Bone marrow (tissue), 2 donors: ENCODE measurements at regions not wholly inside any gene's neighbourhood (a gene's known extent, or its start where the extent isn't known, plus 50 kb on each side); places are given as distances from the start of the nearest gene placed in this dataset.
"Not testable (repeated sequence)": the region's sequence is repeated elsewhere in the genome, so short reads cannot be mapped to it uniquely, and the experiment has no call there.

Source experiments
- DNase-seq, 2 donors: peaks; one replicate each; lab custom pipeline; 2025; lab: John Stamatoyannopoulos, UW

DNA sequence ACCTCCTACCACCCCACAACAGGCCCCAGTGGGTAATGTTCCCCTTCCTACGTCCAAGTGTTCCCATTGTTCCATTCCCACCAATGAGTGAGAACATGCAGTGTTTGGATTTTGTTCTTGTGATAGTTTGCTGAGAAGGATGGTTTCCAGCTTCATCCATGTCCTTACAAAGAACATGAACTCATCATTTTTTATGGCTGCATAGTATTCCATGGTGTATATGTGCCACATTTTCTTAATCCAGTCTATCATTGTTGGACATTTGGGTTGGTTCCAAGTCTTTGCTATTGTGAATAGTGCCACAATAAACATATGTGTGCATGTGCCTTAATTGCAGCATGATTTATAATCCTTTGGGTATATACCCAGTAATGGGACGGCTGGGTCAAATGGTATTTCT is 81.6 kb downstream of the P2RY10 start:
- not testable (repeated sequence) for DNase-seq

GRCh38 chrX:79035421-79035820 is 90.2 kb downstream of the P2RY10 start:
- DNase-seq: no peak

DNA sequence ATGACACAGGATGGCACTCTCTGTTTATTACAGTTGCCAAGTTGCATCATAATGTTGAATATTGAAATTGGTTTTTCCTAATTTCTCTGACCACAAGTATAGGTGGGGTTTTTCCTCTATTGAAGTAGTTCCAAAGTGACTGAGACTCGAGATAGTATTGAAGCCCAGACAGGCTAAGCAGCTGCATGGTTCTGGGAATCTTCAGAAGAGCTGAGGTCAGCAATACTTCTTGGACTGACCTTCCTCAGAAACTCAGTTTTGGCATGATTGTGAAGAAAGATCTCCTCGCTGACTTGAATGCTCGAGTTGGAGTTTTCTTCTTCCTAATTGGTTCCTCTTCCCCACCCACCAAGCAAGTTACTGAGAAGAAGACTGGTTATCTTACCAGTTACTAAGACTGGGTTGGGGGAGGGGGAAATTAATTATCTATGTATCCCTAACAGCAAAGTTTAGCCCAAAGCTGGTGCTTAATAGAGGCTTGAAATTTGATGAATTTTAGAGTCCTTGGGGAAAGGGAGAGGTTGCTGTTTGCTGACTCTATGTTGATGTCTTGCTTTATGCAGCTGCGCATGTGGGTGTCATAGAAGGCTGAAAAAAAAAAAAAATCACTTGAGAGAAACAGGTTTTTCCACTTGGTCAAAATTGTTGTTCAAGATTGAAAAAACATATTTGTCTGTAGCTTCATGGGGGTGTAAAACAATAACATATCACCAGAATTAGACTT is 91.1 kb downstream of the P2RY10 start:
- DNase-seq: no peak

DNA sequence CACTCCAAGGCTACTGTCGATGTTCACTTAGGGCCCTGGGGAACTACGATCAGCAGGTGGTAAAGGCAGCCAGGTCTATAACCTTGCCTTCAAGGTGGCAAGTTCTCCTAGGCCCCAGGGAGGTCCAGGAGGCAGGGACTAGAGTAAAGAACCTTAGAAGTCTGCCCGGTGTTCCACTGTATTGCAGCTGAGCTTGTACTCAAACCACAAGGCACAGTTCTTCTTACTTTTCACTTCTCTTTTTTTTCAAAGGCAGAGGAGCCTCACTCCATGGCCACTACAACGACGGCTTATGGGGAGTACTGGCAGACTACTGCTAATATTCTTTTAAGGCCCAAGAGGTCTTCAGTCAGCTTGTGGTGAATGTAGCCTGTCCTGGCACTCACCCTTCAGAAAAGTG is 78.8 kb upstream of the GPR174 start:
- DNase-seq: no peak

DNA sequence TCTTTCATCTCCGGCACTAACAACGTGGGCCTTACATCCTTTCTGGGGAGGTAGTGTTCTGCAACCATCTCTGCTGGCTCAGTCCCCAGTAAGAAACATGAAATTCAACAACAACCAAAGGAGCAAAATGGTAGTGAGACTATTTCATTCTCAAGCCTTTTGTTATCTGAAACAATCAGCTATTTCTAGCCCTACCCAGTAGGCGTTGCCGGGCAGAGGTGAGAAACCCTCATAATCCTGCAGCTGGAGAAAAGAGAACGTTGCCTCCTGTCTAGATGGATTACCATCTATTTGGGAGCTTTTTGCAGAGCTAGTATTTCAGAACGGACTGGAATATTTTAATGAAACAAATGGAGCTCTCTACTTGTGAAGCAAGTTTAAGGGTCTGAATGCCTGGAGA is 66.4 kb upstream of the GPR174 start:
- no peak for DNase-seq

DNA sequence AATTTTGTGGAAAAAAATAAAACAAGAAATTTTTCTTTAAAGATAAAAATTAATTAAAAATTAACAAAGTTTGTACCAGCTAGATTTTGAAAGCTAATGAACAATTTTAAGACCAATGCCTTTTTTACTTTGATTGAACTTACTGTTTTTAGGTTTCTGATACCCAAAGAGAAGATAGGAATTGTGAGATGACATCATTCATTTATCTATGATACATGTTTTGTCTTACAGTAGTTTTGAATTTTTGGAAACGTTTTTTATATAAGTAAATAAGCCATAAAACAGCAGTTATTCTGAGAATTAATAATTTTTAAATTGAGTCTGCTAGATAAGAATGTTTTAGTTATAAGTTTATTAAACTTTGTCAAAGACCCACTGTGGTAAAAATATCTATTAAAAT is 65.0 kb upstream of the GPR174 start:
- no peak for DNase-seq

GRCh38 chrX:79080141-79080540 is 64.3 kb upstream of the GPR174 start:
- no peak for DNase-seq

DNA sequence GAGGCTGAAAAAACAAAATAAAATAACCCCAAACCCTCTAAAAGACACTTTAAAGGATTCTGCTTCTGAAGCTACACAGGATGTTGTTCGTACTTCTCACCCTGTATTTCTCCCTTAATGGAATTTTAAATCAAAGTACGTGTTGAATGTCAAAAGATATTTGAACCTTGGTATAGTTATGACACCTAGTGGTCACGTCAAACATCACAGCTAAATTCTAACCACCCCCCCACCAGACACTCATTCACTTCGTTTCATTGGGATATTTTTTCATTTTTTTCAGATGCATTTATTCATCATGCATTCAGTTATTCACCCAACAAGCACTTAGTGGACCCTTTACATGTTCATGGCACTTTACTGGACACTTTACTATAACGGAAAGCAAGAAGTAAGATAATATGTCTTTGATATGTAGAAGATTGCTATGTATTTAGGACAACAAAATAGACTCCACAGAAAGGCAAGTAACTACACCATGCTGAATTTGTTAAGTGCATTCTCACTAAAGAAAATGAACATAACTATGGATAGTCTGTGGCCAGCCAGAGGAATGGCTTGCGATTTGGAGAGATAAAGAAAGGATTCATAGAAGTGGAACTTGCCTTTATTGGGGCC is 62.5 kb upstream of the GPR174 start:
- DNase-seq: peak in 1 of 2 donors; percentile 20

GRCh38 chrX:79082899-79083298 is 61.6 kb upstream of the GPR174 start:
- DNase-seq: no peak

DNA sequence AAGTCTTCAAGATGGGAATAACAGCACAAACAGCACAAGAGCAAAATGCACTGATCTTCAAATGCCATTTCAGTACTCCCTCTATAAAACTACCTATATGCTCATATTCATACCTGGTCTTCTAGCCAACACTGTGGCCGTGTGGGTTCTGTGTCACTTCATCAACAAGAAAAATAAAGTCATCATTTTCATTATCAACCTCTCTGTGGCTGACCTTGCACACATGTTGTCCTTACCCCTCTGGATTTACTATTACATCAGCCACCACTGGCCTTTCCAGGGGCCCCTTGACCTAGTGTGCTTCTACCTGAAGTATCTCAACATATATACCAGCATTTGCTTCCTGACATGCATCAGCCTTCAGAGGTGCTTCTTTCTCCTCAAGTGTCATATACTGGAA is 59.6 kb upstream of the GPR174 start:
- no peak for DNase-seq

GRCh38 chrX:79089896-79090584 is 54.4 kb upstream of the GPR174 start:
- peak in 1 of 2 donors; percentile 40 for DNase-seq

- no peak for DNase-seq
These were observed 50.2 kb upstream of the GPR174 start for GRCh38 chrX:79094075-79094832.
